H9 (cell line): ENCODE measurements at regions not wholly inside any gene's neighbourhood (a gene's known extent, or its start where the extent isn't known, plus 50 kb on each side); places are given as distances from the start of the nearest gene placed in this dataset.

ENCODE experiments used
- DNase-seq: peaks from one replicate; pipeline ENCODE4 v3.0.0-alpha.2; 2017
- H2AFZ ChIP-seq: one replicate; pipeline ENCODE4 v1.6.1; 2013; ENCODE audit warnings: mild to moderate bottlenecking, low read length, control low read depth, moderate library complexity
- H2AK5ac ChIP-seq: 2 replicates; pipeline ENCODE4 v1.6.1; 2013; ENCODE audit warnings: low read length, control low read depth, mixed read lengths; ENCODE audit not compliant: insufficient read length
- H2BK120ac ChIP-seq: one replicate; pipeline ENCODE4 v1.6.1; 2013; ENCODE audit warnings: low read depth, mild to moderate bottlenecking, low read length, control low read depth, inconsistent platforms; ENCODE audit not compliant: poor library complexity, severe bottlenecking
- H2BK12ac ChIP-seq: 2 replicates; pipeline ENCODE4 v1.6.1; 2013; ENCODE audit warnings: low read length, control low read depth, mixed read lengths, low read depth; ENCODE audit not compliant: insufficient read length
- H2BK15ac ChIP-seq: 2 replicates; pipeline ENCODE4 v1.6.1; 2013; ENCODE audit warnings: low read depth, low read length, control low read depth
- H2BK20ac ChIP-seq: one replicate; pipeline ENCODE4 v1.6.1; 2013; ENCODE audit warnings: low read depth, mild to moderate bottlenecking, low read length, control low read depth, inconsistent platforms; ENCODE audit not compliant: poor library complexity, severe bottlenecking
- H2BK5ac ChIP-seq: 2 replicates; pipeline ENCODE4 v1.6.1; 2013; ENCODE audit warnings: low read length, control low read depth, mixed read lengths; ENCODE audit not compliant: insufficient read length
- H3K14ac ChIP-seq: 2 replicates; pipeline ENCODE4 v1.6.1; 2013; ENCODE audit warnings: low read length, control low read depth; ENCODE audit not compliant: insufficient read depth
- H3K18ac ChIP-seq: 2 replicates; pipeline ENCODE4 v1.6.1; 2013; ENCODE audit warnings: low read depth, mild to moderate bottlenecking, mixed read lengths, low read length, control low read depth; ENCODE audit not compliant: insufficient read length
- H3K23ac ChIP-seq: 2 replicates; pipeline ENCODE4 v1.6.1; 2013; ENCODE audit warnings: low read length, control low read depth, mixed read lengths, low read depth; ENCODE audit not compliant: insufficient read length
- H3K23me2 ChIP-seq: 2 replicates; pipeline ENCODE4 v1.6.1; 2013; ENCODE audit warnings: low read depth, mild to moderate bottlenecking, mixed read lengths, low read length, control low read depth; ENCODE audit not compliant: insufficient read length, poor library complexity, severe bottlenecking
- H3K27ac ChIP-seq: 2 replicates; pipeline ENCODE4 v1.5.1; 2013; ENCODE audit warnings: low read length, control low read depth, mixed read lengths, low read depth; ENCODE audit not compliant: insufficient read length
- H3K27me3 ChIP-seq: 2 replicates; pipeline ENCODE4 v1.6.1; 2013; ENCODE audit warnings: low read length, control low read depth, inconsistent platforms; ENCODE audit not compliant: insufficient read depth
- H3K4ac ChIP-seq: 2 replicates; pipeline ENCODE4 v1.6.1; 2013; ENCODE audit warnings: low read depth, mild to moderate bottlenecking, control low read depth, inconsistent platforms, low read length, moderate library complexity
- H3K4me1 ChIP-seq: 2 replicates; pipeline ENCODE4 v1.6.1; 2013; ENCODE audit warnings: low read length, control low read depth, inconsistent platforms; ENCODE audit not compliant: insufficient read depth
- H3K4me2 ChIP-seq: 2 replicates; pipeline ENCODE4 v1.6.1; 2013; ENCODE audit warnings: low read length, control low read depth, mixed read lengths; ENCODE audit not compliant: insufficient read length, insufficient read depth
- H3K56ac ChIP-seq: 2 replicates; pipeline ENCODE4 v1.6.1; 2013; ENCODE audit warnings: low read depth, mild to moderate bottlenecking, mixed read lengths, low read length, control low read depth; ENCODE audit not compliant: insufficient read length
- H3K79me1 ChIP-seq: 2 replicates; pipeline ENCODE4 v1.6.1; 2013; ENCODE audit warnings: low read depth, mild to moderate bottlenecking, moderate library complexity, low read length, control low read depth, inconsistent platforms; ENCODE audit not compliant: insufficient read depth, poor library complexity, severe bottlenecking
- H3K79me2 ChIP-seq: 2 replicates; pipeline ENCODE4 v1.6.1; 2013; ENCODE audit warnings: low read length, control low read depth, inconsistent platforms; ENCODE audit not compliant: insufficient read depth
- H3K9ac ChIP-seq: 2 replicates; pipeline ENCODE4 v1.6.1; 2013; ENCODE audit warnings: low read length, control low read depth, mixed read lengths; ENCODE audit not compliant: insufficient read length; ENCODE audit errors: extremely low read depth
- H3K9me3 ChIP-seq: one replicate; pipeline ENCODE4 v1.6.1; 2013; ENCODE audit warnings: low read depth, low read length, inconsistent platforms; ENCODE audit not compliant: control insufficient read depth
- H3T11ph ChIP-seq: one replicate; pipeline ENCODE4 v1.6.1; 2013; ENCODE audit warnings: mild to moderate bottlenecking, low read length, control low read depth, inconsistent platforms
- H4K20me1 ChIP-seq: one replicate; pipeline ENCODE4 v1.6.1; 2013; ENCODE audit not compliant: control insufficient read depth, insufficient read length, insufficient read depth
- H4K5ac ChIP-seq: 2 replicates; pipeline ENCODE4 v1.6.1; 2013; ENCODE audit warnings: low read depth, mild to moderate bottlenecking, mixed read lengths, low read length, control low read depth; ENCODE audit not compliant: insufficient read length
- H4K8ac ChIP-seq: replicated peaks from 2 replicates; pipeline ENCODE4 v1.6.1; 2013; ENCODE audit warnings: low read length, control low read depth, mixed read lengths, low read depth; ENCODE audit not compliant: insufficient read length
- H4K91ac ChIP-seq: 2 replicates; pipeline ENCODE4 v1.6.1; 2013; ENCODE audit warnings: low read depth, mild to moderate bottlenecking, moderate library complexity, mixed read lengths, low read length, control low read depth; ENCODE audit not compliant: insufficient read length
- H3K27ac Mint-ChIP-seq, 3 experiments: 2 replicates in 2 of 3; 3 replicates in 1 of 3; pipeline ENCODE4 v1.8.0; 2020 to 2021; ENCODE audit warnings: mixed read lengths in 3 of 3, mild to moderate bottlenecking in 1 of 3, moderate library complexity in 1 of 3
- H3K27me3 Mint-ChIP-seq: 2 replicates; pipeline ENCODE4 v1.8.0; 2021; ENCODE audit warnings: low read depth, mild to moderate bottlenecking, moderate library complexity, mixed read lengths
- H3K36me3 Mint-ChIP-seq, 3 experiments: 2 replicates in 2 of 3; 3 replicates in 1 of 3; pipeline ENCODE4 v1.8.0; 2020 to 2021; ENCODE audit warnings: low read depth in 3 of 3, mixed read lengths in 3 of 3; ENCODE audit not compliant: insufficient read depth in 1 of 3
- H3K4me1 Mint-ChIP-seq, 2 experiments: 2 replicates each; pipeline ENCODE4 v1.8.0; 2020; ENCODE audit warnings: mixed read lengths in 2 of 2
- H3K4me3 Mint-ChIP-seq, 2 experiments: 2 replicates in 1 of 2; 3 replicates in 1 of 2; pipeline ENCODE4 v1.8.0; 2020 to 2021; ENCODE audit warnings: mild to moderate bottlenecking in 2 of 2, mixed read lengths in 2 of 2, moderate library complexity in 1 of 2
- H3K9me3 Mint-ChIP-seq, 2 experiments: 2 replicates in 1 of 2; 3 replicates in 1 of 2; pipeline ENCODE4 v1.8.0; 2020; ENCODE audit warnings: mild to moderate bottlenecking in 2 of 2, mixed read lengths in 2 of 2, moderate library complexity in 1 of 2
- CTCF ChIP-seq: fragments of 200-600 bp; sonication (generic); conservative IDR thresholded peaks from 3 replicates; pipeline ENCODE4 v1.8.0; 2021; ENCODE audit warnings: antibody characterized with exemption, mild to moderate bottlenecking
- WGBS: extraction: QIAGEN DNeasy Blood & Tissue Kit; methylation state at CpG from one replicate; pipeline ENCODE4 v1.1.7; 2013; ENCODE audit warnings: missing lambda C conversion rate, low lambda C conversion rate, mixed read lengths; ENCODE audit not compliant: insufficient read length; ENCODE audit errors: extremely low coverage; 5-methylcytosine and 5-hydroxymethylcytosine counted together

DNA sequence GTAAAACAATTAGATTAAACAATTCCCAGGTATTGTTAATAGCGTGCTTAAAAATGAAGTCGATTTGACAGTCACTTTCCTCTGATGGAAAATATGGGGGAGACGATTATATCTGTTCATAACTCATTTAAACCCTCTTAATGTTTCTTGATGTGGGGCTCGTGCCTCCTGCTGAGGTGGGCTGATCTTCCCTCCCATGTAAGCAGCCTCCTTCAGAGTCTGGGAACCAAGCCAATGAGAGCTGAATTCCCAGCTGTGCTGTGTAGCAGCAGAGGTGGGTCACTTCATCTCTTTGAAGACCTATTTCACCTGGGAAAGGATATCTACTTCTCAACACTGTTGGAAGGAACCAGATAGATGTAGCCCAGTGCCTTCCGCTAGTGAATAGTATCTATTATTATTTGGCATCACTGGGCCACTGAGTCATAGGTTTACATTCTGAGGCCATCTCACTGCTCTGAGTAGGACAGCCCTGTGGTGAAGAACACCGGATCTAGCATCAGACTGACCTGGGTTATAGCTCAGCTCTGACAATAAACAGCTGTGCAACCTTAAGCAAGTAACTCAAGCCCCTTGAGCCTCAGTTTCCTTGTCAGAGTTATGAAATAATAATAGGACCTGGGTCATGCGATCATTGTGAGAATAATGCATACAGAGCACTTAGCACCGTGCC is 85.3 kb upstream of the C16orf82 start:
- Histone ChIP-seq H3T11ph (no peak overlapping the region), H3K27ac (no peak overlapping the region), H3K14ac (no peak overlapping the region), H2AFZ (no peak overlapping the region), H3K79me1 (no peaks in the 10 kb centered on the region), H3K9me3 (peaks cover 8% of the 10 kb centered on the region), H2BK5ac (no peak overlapping the region), H3K23ac (no peak overlapping the region), H3K27me3 (no peaks in the 10 kb centered on the region), H2BK12ac (no peak overlapping the region), H2BK20ac (no peak overlapping the region), H4K8ac (no peak overlapping the region), H2BK15ac (no peak overlapping the region), H3K9ac (no peak overlapping the region), H3K4me1 (peaks cover 3% of the 10 kb centered on the region; the same call in 1 of the 2 replicates), H4K91ac (peak overlapping the region; percentile 22), H3K4me2 (no peak overlapping the region), H3K4ac (no peak overlapping the region), H3K56ac (no peak overlapping the region), H3K23me2 (no peaks in the 10 kb centered on the region), H3K18ac (no peak overlapping the region), H2AK5ac (no peak overlapping the region), H3K79me2 (no peaks in the 10 kb centered on the region), H4K20me1 (no peaks in the 10 kb centered on the region), H4K5ac (no peak overlapping the region), H2BK120ac (no peak overlapping the region)
- Mint-ChIP-seq H3K4me3 (no peak overlapping the region), H3K27me3 (peaks cover 3% of the 10 kb centered on the region), H3K9me3 (peaks cover 6 to 12% of the 10 kb centered on the region in 2 experiments), H3K36me3 (peaks cover 4 to 10% (median 8%) of the 10 kb centered on the region in 3 experiments), H3K4me1 (peaks cover 27 to 29% of the 10 kb centered on the region in 2 experiments), H3K27ac (no peak overlapping the region; a peak in 1 of 7 replicates)
- TF ChIP-seq CTCF = no peak
- no peak for DNase-seq
- WGBS = no CpG with 5 or more reads among the region's 8 CpGs
